Right lobe of liver (tissue), 6 donors: ENCODE measurements at regions not wholly inside any gene's neighbourhood (a gene's known extent, or its start where the extent isn't known, plus 50 kb on each side); places are given as distances from the start of the nearest gene placed in this dataset.

Experiments
- ATAC-seq, 4 donors: fragments of 200-7000 bp; cut with Tn5 transposase; one replicate each; pipeline ENCODE4 v1.9.1; 2020; ENCODE audit warnings: mild to moderate bottlenecking in 4 of 4, moderate library complexity in 4 of 4
- DNase-seq, 3 donors: peaks; one replicate each; pipeline ENCODE4 v3.0.0-alpha.2; 2020
- H3K27ac ChIP-seq, 3 donors: fragments of 200-600 bp; one replicate each; pipeline ENCODE4 v1.8.0; 2022
- H3K27me3 ChIP-seq, 2 donors: fragments of 200-600 bp; one replicate each; pipeline ENCODE4 v1.8.0; 2022
- H3K36me3 ChIP-seq, 4 donors: fragments of 200-600 bp; sonication (generic) in 1 of 4; one replicate each; pipeline versions ENCODE4 v1.5.1 to v1.8.0; 2017 to 2022; ENCODE audit warnings: control low read depth in 1 of 4
- H3K4me1 ChIP-seq, 4 donors: fragments of 200-600 bp; sonication (generic) in 1 of 4; one replicate each; pipeline versions ENCODE4 v1.5.1 to v1.8.0; 2017 to 2022; ENCODE audit warnings: control low read depth in 1 of 4
- H3K4me3 ChIP-seq, 3 donors: fragments of 200-600 bp; one replicate each; pipeline ENCODE4 v1.8.0; 2022
- H3K9me3 ChIP-seq, 4 donors: fragments of 200-600 bp; sonication (generic) in 1 of 4; one replicate each; pipeline versions ENCODE4 v1.5.1 to v1.8.0; 2017 to 2022; ENCODE audit warnings: control low read depth in 1 of 4
- POLR2A ChIP-seq: fragments of 450-650 bp; IDR thresholded peaks from one replicate; pipeline ENCODE4 v1.6.1; 2017; ENCODE audit warnings: antibody characterized with exemption, mild to moderate bottlenecking
- WGBS: methylation state at CpG from one replicate; pipeline ENCODE4 v1.1.6; 2018; ENCODE audit warnings: low coverage, low lambda C conversion rate; ENCODE audit not compliant: insufficient coverage; ENCODE audit errors: missing lambda C conversion rate; 5-methylcytosine and 5-hydroxymethylcytosine counted together
- intact Hi-C, 2 donors: fragments of 100-400 bp; cut with DNase I; formaldehyde crosslinking; loops; one replicate each; pipeline versions ENCODE4 v1.11.2 to v1.14.1; 2022
- TF ChIP-seq, protein P1 (sequence below), 4 donors: fragments of 200-600 bp in 3 of 4; fragments of 450-650 bp in 1 of 4; IDR thresholded peaks; one replicate each; pipeline versions ENCODE4 v1.5.1 to v1.8.0; 2016 to 2022; ENCODE audit warnings: antibody characterized with exemption in 4 of 4, mild to moderate bottlenecking in 2 of 4
- donor health status: DM: no; HTN: yes; CAD: no.
- donor health status: DM: no; HTN: no; CAD: no.
- donor health status: DM: no; HTN: no; CAD: no.
- donor health status: DM: no; HTN: yes; CAD: no.
- donor health status: DM: no; HTN: yes; CAD: no.

GRCh38 chr5:2169430-2169808 is 286.7 kb upstream of the IRX4 start:
- DNase-seq (peak in 1 of 3 donors; percentile 15), ATAC-seq (no peak)
- Histone ChIP-seq H3K9me3 (no peaks in the 10 kb centered on the region), H3K4me1 (no peaks in the 10 kb centered on the region), H3K27me3 (no peaks in the 10 kb centered on the region), H3K27ac (no peak overlapping the region), H3K36me3 (no peaks in the 10 kb centered on the region), H3K4me3 (no peak overlapping the region)
- intact Hi-C loops = no loop called here
- WGBS = 65% methylated on average over 7 of the region's 10 CpGs
- TF ChIP-seq, protein P1, sequence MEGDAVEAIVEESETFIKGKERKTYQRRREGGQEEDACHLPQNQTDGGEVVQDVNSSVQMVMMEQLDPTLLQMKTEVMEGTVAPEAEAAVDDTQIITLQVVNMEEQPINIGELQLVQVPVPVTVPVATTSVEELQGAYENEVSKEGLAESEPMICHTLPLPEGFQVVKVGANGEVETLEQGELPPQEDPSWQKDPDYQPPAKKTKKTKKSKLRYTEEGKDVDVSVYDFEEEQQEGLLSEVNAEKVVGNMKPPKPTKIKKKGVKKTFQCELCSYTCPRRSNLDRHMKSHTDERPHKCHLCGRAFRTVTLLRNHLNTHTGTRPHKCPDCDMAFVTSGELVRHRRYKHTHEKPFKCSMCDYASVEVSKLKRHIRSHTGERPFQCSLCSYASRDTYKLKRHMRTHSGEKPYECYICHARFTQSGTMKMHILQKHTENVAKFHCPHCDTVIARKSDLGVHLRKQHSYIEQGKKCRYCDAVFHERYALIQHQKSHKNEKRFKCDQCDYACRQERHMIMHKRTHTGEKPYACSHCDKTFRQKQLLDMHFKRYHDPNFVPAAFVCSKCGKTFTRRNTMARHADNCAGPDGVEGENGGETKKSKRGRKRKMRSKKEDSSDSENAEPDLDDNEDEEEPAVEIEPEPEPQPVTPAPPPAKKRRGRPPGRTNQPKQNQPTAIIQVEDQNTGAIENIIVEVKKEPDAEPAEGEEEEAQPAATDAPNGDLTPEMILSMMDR (IDR thresholded peaks at IDR 0.05) = no peak
- no peak for TF ChIP-seq POLR2A

DNA sequence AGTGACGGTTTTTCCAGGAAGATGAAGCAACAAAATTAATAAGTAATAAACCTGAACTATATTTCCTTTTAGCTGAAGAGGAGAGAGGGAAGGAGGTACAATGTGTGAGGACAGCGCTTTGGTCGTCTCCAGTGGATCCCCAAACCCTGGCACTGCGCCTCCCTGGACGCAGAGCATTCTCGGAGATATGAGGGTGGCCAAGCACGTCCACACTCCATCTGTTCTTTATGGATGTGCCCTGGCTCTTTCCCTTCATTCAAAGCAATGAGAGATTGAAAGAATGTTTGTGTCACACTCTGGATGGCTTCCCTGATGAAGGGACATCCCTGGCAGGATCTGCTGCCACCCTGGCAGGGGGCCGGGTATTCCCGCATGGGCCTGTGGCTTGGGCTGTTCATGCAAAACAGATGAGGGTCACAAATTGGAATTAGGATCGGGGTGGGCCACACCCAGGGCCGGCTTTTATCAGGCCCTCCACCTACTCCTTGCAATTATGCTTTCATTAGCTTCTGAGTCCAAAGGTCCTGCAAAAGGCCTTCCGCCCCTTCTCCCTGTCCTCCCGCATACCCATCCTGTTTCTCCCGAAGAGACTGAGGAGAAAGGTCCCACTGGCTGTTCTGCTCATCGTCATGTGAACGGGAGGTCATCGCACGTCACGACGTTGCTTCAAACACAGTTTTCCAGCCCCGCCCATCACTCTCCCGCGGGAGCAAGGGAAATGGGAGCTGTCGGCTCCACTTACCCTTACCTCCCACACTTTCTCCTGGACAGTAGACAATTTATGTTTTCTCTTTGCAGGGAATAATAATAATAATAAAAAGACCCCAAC is 286.1 kb upstream of the IRX4 start:
- intact Hi-C loops = no loop called here
- Histone ChIP-seq H3K36me3 (no peaks in the 10 kb centered on the region), H3K4me1 (no peaks in the 10 kb centered on the region), H3K27ac (no peak overlapping the region), H3K9me3 (no peaks in the 10 kb centered on the region), H3K27me3 (no peaks in the 10 kb centered on the region), H3K4me3 (no peak overlapping the region)
- ATAC-seq (no peak), DNase-seq (peak in 1 of 3 donors; percentile 23)
- WGBS = 49% methylated on average over 19 of the region's 24 CpGs
- TF ChIP-seq, protein P1 (IDR thresholded peaks at IDR 0.05) = no peak
- TF ChIP-seq POLR2A = no peak

DNA sequence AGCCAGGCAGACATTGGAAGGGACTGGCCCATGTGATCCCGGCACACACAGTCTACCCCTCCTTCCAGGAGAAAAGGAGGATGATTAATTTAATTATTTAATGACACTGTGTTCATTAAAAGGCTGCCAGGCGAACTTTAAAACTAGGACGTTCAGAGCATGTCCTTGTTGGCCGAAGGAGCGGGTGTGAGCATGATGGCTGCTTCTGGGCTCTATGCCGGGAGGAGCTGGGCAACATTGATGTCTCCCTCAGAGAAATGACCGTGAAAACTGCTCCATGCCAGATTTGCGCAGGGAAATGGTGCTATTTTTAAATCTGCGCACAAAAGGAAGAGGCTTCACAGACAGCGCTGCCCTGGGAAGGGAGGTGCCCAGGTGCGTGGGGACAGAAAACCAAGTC is 284.9 kb upstream of the IRX4 start:
- intact Hi-C loops = no loop called here
- peak in 1 of 3 donors; percentile 20 for DNase-seq
- 74% methylated on average over 10 of the region's 11 CpGs for WGBS

DNA sequence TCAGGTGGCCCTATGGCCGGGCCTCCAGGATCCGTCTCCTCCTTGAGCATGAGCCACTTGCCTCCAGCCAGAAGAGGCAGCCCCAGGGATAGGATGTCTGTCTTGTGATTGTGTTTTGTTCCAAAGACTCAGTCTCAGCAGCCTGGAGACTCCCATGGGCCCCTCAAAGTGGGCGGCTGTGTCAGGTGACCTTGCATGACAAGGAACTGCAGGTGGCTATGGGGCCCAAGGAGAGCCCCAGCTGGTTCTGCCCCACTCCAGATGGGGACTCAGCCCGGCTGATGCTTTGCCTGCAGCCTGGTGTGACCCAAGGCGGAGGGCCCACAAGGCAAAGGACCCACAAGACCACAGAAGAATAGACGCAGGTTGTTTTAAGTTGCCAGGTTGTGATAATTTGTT is 284.3 kb upstream of the IRX4 start:
- H3K27me3 ChIP-seq = no peaks in the 10 kb centered on the region
- DNase-seq (peak in 2 of 3 donors; percentile 26 to 29), ATAC-seq (no peak)
- no peak for TF ChIP-seq POLR2A
- TF ChIP-seq, protein P1 (IDR thresholded peaks at IDR 0.05) = no peak
- no peak overlapping the region for H3K4me3 ChIP-seq
- no peaks in the 10 kb centered on the region for H3K4me1 ChIP-seq
- H3K27ac ChIP-seq = no peak overlapping the region
- intact Hi-C loops = no loop called here
- WGBS = 51% methylated on average over 3 of the region's 6 CpGs
- no peaks in the 10 kb centered on the region for H3K9me3 ChIP-seq
- H3K36me3 ChIP-seq = no peaks in the 10 kb centered on the region

More for the DNA sequence above, 284.9 kb upstream of the IRX4 start:
- Histone ChIP-seq H3K4me1 (no peaks in the 10 kb centered on the region), H3K9me3 (no peaks in the 10 kb centered on the region), H3K27me3 (no peaks in the 10 kb centered on the region), H3K4me3 (no peak overlapping the region), H3K27ac (no peak overlapping the region), H3K36me3 (no peaks in the 10 kb centered on the region)
- TF ChIP-seq POLR2A = no peak
- TF ChIP-seq, protein P1 (IDR thresholded peaks at IDR 0.05) = no peak
- ATAC-seq = no peak
